ENCODE measurements at regions not wholly inside any gene's neighbourhood (a gene's known extent, or its start where the extent isn't known, plus 50 kb on each side); places are given as distances from the start of the nearest gene placed in this dataset.

GRCh38 chr13:62611343-62611742, 1195.7 kb upstream of the PCDH20 start:
- TF ChIP-seq TOX (CRISPR knock-in tag; IDR thresholded peaks at IDR 0.05; ENCODE audit: borderline replicate concordance) = no peak
- TF ChIP-seq ARNTL (CRISPR knock-in tag; IDR thresholded peaks at IDR 0.05; ENCODE audit: borderline replicate concordance, low read depth) = no peak
- TF ChIP-seq PATZ1 (CRISPR knock-in tag; IDR thresholded peaks at IDR 0.05; ENCODE audit: borderline replicate concordance) = no peak
- no peak for TF ChIP-seq OSR1 (CRISPR knock-in tag; IDR thresholded peaks at IDR 0.05)
- TF ChIP-seq ZNF70 (CRISPR knock-in tag; IDR thresholded peaks at IDR 0.05) = no peak
- TF ChIP-seq ZFP30 (CRISPR knock-in tag; IDR thresholded peaks at IDR 0.05) = no peak
- no peak for TF ChIP-seq ZFP3 (CRISPR knock-in tag; IDR thresholded peaks at IDR 0.05)
- no peak for TF ChIP-seq ZNF8 (CRISPR knock-in tag; IDR thresholded peaks at IDR 0.05)
- no peak for TF ChIP-seq RARB (CRISPR knock-in tag; IDR thresholded peaks at IDR 0.05)
- TF ChIP-seq CREB5 (CRISPR knock-in tag; IDR thresholded peaks at IDR 0.05; ENCODE audit: low read depth) = no peak
- no peak for TF ChIP-seq TSHZ2 (CRISPR knock-in tag; IDR thresholded peaks at IDR 0.05)
- no peak for TF ChIP-seq PPARA (CRISPR knock-in tag; IDR thresholded peaks at IDR 0.05; ENCODE audit: borderline replicate concordance)
